Stimulated activated CD8-positive, alpha-beta memory T cell treated with anti-CD3 and anti-CD28 coated beads, Interleukin-12 subunit alpha, Interleukin-12 subunit beta, amount 100 ng/mL, for 1 hour (primary cell): ENCODE measurements at regions not wholly inside any gene's neighbourhood (a gene's known extent, or its start where the extent isn't known, plus 50 kb on each side); places are given as distances from the start of the nearest gene placed in this dataset.

Experiments
- DNase-seq: peaks from one replicate; pipeline ENCODE4 v3.0.0-alpha.2; 2020; ENCODE audit warnings: low read depth

DNA sequence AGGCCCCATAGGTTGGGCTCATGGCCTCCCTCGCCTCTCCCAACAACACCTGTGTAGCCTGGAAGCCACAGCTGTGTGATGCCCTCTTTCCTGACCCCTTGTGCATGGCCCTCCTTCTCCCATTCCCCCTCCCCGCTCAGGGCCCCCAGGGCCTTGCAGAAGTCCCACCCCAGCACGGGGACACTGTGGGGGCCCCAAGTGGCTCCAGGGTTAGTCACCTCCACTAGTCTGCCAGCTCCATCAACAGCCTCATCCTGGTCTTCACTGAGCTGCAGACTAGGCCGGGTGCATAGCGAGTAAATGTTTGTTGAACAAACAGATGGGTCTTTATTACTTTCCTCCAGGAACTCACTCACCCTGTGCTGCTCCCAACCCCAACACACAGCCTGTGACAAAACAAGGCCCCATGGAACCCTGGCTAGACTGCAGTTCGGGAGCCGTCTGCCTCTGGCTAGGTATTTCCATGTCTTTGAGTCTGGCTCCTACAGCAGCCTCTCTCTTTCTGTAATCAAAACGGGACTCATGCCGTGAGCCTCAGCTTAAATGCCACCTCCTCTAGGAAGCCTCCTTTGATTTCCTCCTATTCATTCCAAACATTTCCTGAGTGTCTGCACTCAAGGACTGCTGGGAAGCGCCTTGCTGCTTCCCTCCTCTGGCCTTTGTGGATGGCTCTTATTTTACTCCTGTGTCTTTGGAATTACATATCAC, 109.9 kb upstream of the ID2 start:
- DNase-seq, result no peak

DNA sequence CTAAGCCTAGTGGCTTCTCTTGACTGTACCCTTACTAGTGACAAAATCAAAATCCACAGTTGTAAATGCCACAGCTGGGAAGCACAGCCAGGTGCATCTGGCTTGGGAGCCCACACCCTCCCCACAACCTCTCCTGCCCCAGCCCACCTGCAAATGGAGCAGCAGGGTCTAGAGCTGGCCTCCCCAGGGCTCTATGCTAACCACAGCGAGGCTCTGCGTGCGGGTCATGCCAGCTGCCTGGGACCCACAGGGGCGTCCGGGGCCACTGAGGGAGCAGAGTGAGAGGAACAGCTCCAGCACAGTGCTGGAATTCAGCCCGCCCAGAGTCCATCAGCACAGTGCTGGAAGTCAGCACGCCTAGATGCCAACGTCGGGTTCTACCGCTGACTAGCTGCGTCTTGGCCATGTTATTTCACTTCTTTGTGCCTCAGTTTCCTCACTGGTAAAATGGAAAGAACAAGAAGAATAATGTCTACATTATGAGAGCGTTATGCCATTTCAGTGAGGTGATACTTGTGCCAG, 109.1 kb upstream of the ID2 start:
- no peak for DNase-seq

DNA sequence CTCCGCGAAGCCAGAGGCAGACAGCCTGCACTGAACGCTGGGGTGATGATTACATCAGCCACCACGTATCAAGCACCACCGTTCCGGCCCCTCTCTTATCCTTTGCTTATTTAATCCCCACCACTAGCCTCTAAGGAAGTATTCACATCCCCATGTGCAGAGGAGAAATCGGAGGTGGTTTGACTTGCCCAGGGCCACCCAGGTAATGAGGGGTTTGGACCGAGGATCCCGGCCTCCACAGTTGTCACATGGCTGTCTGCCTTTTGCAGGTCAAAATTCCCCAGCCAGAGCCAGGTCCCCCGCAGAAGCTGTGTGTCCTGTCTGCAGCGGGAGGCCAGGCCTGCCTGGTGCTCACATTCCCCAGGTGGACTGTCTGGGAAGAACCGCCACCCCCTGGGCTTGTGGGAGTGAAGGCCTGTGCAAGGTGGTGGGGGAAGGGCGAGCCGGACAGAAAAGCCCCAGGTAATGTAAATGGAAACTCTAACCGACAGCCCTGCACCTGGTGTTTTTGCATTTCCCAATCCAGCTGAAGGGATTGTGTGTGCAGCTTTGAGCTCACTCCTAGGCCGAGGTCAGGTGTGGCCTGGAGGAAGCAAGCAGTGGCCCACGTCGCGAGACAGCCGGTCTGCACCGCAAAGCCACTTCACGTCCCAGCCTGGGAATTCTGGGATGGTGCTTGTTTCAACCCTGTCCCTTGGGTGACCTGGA, 108.5 kb upstream of the ID2 start:
- DNase-seq, result no peak

DNA sequence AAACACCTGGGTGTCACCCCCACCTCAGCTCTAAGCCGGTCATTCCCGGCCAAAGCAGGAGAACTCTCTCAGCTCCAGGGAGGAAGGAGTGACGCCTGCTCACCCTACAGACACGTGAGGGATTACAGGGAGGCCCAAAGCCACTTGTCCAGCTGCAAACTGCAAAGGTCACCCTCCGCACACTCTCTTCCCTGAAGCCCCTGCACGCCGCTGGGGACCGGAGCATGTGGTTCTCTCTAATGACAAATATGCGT, 108.0 kb upstream of the ID2 start:
- no peak for DNase-seq

DNA sequence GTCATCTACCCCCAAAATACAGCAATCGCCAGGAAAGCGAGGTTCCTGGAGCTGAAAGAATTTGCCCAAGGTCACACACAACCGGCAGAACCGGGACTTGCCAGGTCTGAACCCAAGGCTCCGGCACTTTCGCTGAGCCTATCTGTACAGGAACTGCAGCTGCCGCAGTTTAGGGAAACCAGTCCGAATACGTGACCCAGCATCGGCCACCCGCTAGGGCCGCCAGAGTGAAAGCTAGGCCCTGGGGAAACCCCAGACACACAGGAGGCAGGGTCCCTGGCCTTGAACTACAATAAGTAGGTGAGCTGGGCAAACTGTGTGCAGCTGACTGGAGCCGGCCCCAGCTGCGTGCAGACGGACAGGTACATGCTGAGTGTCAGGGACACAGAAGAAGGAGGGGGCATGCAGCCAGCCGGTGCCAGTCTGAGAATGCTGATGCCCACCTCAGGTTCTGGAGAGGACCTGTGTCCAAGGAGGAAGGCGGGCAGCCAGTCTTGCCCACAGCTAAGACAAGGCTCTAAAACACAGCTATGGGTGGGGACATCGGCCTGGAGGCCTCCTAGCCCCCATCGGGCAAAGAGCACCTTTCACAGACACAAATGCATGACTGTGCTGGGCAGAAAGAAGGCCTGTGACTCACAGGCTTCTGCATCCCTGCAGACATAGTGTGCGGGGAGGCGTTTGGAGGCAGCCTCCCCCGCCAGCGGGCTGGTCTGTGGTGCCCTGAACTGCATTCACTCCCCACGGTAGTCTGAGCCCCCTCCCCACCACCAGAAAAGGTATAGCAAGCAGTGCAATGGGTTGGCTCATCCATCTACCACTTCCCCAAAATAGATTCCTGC, 107.4 kb upstream of the ID2 start:
- no peak for DNase-seq

DNA sequence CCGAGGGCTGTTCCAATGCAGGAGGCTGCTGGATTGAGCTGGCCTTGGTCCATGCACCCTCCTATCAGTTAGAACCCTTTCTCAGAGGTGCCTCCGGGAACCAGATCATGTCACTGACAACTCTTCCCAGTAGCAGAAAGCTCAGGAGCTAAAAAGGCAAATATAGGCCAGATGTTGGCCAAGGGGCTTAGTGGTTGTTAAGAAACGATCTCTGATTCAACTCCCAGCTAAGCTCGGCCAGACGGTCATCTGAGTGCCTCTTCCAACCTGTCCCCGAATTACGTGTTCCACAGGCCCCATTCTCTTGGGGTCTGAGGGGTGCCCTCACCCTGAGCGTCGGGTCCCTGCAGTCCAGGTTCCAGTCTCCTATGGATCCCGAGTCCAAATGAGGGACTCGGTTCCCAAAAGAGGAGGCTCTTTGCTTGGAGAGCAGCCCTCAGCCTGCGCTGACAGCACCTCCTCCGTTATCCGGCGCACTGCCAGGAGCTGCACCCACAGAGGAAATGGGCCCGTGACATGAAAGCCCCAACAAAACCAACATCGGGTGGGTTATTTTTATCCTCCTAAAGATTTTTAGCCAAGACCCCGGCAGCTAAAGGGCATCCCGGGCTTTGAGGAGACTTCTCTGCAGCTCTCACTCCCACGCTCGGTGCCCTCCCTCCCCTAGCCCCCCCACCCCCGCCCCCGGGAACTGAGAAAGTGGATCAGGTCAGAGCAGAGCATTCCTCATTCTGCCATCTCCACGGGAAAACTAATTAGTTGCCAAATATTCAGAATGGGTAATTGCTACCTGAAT, 106.6 kb upstream of the ID2 start:
- peak; percentile 26 for DNase-seq

DNA sequence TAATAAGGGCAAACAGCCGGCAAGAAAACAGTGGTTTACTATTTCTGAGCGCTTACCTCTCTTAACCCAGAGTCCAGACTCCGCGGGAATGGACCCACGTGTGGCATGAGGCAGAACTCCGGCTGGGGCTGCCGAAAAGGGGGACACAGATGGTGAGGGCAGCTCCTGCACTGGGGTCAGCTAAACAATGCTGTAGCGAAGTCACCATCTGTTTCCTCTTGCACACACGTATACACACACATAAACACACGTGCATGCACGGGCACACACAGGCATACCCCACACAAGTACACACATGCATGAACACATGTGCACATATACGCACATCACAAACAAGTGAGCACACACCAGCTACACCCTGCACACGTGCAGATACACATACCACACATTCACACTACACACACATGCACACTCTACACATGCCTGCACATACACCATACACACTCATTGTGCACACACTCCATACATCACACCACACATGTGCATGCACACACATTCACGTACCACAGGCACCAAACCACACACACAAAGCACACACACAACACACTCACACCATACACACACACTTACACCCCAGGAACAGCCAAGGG, 105.9 kb upstream of the ID2 start:
- DNase-seq, result no peak

DNA sequence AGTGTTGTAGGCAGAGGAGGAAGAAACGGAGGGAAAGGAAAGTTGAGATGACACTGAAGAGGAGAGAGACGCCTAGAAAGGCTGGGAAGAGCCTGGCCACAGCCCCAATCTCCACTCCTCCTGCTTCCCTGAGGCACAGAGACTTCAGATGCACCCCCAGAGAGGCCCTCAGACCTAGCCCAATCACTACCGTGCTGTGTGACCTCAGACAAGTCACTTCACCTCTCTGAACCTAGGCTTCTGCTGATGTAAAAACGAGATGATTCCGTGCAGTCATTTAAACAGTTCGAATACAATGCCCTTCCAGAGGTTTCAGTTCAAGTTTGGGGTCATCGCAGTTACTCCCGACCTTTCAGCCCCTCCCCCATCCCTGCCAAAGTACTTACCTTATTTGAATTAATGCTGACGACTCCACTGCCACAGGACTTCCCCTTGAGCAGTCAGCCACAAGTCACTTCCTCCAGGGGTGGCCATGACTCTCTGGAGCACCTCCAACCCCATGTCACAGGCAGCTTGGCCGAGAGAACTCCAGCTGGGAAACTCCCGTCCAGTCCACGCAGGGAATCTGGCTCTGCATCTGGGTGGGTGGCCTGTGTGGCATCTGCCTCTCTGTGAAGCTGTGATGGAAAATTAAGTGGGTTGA, 105.2 kb upstream of the ID2 start:
- DNase-seq, result no peak

DNA sequence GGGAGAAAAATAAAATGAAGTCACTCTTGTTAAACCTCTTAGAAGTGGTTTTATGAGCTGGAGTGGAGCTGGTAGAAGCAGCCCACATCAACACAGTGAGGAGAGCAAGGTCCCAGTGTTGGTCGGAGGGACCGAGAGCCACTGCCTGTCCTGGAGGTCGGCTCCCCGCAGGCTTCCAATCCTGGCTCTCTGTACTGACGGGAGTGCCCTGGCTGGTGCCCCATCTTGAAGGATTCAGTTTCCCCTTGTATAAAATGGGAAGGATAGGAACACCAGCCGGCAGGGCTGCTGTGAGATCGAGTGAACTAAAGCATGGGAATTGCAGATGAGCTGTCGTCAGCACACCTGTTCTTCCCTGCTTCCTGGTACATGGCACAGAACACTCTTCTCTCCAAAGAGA, 104.3 kb upstream of the ID2 start:
- DNase-seq, result no peak

DNA sequence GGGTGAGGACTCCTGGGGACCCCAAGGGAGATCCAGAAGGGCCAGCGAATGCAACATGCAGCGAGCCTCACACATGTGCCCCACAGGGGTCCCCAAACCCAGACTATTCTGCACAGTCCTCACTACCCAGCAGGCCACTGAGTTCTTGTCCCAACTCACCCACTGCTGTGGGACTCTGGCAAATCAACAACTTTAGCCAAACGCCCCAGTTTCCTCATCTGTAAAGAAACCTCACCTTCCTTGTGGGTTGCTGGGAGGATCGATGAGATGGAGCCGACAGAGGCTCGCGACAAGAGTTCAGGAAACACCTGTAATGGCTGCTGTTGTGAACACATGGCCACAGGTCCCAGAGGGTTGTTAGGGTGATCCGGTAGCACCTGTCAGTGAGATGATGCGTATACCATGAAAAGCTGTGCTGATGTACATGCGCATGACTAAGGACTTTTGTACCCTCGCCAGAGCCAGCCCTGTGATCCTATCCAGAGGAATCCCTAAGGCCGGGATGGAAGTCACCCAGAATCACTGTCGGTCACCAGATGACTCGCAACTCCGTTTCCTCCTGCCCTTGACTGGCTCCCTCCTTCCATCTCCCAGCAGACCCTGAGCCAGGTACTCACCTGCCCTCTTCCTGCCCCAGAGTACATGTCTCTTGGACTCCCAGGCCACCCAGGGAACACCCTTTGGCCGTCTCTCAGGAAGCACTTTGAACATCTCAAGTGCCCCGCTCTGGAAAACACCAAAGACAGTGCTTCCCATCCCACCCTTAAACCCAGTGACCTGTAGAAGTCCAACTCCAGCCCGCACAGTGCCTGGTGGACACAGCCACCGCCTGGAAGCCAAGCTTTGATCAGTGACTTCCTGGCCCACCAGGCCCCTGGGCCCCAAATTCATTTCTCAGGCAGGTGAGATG, 103.3 kb upstream of the ID2 start:
- DNase-seq, result no peak

DNA sequence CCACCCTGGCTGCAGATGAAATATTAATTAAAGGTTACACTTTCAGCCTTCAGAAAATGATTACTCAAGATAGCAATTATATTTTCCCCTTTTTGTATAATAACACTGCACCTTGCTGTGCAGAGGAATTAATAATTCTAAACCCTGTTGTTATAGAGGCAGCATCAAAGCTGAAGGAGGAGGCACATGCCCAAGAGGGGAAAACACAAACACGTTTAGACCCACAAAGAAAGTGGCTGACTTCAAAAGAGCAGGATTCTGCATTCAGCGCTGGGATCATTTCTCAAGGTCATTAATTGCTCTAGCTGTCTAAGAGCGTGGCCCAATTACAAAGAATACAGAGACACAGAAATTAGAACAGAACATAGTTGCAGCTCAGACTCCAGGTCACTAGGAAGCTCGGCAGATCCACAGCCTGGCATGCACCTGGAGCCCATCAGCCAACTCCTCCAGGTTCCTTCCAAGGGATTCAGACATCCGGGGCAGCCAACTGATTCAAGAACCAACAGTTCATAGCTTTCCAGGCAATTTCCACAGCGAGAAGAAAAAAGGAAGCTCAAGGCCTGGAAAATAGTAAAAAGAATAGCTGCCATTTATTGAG, 102.3 kb upstream of the ID2 start:
- no peak for DNase-seq

DNA sequence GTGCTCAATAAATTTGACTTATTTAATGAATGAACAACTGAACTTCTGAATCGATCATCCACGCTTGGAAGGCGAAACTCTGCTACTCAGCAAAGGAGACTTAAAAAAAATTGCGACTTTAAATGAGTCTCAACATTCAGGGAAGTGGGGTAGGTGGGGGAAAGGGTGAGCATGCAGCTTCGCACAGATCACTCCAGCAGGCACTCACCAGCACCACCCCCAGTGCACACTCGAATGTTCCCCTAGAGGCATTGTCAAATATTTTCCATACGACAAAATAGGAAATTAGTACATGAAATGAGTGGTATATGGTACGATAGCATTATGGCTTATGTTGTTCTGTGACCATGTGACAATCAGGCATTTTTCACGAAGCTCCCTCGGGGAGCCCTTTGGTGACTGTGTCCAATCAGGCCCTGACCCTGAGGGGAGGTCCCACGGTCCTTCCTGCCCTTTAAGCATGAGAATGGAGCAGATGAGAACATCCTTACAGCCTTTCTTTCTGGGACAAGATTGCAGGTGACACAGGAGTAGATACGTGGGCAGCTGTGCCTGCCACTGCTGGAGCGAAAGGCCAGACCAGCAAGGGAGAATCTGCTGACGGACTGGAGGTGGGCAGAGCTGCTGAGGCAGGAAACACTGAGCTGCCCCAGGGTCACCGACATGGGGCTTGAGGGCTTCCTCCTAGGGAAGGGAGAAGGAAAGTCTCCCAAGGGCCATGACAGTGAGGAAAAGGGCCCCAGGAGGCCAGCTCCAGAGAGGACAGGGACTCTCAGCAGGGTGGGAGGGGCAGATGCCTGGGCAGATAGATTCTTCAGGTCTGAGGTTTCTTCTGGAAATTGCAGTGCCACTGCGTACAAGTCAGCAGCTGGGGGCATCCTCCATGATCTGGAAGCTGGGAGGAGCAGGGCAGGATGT, 101.3 kb upstream of the ID2 start:
- DNase-seq, result no peak

DNA sequence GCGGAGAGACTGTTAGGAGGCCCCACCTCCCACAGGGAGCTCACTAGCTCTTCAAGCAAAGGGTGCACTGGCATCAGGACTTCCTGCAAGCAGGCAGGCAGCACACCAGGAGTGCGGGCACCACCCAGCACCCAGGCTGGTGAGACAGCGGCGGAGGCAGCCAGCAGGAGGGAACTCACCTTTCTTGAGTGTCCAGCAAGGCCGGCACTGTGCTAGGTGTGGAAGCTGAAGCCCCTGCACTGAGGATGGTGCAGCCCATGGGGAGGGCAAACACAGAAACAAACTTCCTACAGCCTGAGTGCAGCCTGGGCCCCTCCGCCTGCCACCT, 100.7 kb upstream of the ID2 start:
- DNase-seq, result no peak

DNA sequence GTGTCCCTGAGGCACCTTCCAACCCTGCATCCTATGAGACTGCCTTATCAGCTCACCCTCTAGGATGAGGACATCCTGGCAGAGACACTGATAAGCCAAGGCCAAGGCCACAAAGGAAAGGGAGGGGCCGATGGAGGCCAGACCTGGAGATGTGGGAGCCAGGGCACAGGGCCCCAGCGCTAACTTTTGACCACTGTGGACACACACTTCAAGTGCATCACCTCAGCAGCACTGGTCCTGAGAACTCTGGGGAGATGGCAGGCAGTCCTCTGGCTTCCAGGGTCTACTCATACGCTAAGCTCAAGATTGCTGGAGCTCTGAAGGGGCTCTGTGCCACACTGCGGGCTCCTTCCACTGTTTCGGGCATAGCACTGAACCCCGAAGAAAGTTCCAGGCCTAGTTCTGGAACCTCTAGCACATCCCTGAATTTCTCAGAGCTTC, 100.2 kb upstream of the ID2 start:
- no peak for DNase-seq

DNA sequence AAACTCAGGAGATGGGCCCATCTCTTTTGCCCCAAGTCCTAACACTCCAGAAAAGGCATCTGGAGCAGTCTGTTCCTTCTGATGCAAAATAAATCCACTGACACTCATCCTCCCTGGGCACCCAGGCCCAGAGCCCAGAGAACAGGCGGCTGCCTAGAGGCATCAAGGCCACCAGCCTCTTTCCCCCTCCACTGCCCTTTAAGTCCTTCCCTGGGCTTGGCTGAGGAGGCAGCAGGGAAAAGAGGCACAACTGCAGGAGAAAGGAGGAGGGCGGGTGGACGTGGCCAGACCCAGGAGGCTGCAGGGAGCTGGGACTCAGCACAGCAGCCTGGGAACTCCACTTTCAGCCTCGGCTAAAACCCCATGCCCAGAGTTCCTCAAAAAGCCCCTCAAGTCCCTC, 99.7 kb upstream of the ID2 start:
- DNase-seq, result no peak

DNA sequence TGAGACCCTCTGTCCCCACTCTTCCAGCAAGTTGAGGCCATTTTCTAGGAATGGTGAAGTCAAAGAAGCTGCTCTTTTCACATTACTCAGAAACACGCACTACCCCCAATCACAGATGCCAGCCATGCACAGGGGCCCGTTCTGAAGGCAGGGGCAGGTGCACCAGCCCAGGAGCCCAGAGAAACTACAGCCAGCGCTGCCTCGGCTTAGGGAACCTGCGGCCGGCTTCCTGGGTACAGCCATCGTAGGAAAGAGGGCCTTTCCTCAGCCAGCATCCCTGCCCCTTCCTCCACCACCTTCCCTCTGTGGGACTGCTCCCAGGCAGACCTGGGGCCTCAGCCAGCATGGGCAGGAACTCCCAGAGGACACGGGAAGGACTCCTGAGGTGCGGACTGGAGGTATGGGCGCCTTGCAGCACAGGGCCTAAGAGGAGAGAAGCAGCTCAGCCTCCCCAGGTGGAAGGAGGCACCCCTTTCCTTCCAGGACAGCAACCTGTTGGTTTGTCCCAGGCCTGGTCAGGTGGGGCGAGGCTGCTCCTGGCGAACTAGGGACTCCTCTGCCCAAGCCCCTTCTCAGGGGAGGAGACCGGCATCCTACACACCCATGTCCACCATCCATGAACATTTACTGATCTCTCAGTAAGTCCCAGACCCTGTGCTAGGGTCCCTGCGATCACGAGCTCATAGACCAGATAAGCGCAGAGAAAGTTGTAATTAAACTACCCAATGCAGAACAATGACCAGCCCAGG, 99.0 kb upstream of the ID2 start:
- no peak for DNase-seq

DNA sequence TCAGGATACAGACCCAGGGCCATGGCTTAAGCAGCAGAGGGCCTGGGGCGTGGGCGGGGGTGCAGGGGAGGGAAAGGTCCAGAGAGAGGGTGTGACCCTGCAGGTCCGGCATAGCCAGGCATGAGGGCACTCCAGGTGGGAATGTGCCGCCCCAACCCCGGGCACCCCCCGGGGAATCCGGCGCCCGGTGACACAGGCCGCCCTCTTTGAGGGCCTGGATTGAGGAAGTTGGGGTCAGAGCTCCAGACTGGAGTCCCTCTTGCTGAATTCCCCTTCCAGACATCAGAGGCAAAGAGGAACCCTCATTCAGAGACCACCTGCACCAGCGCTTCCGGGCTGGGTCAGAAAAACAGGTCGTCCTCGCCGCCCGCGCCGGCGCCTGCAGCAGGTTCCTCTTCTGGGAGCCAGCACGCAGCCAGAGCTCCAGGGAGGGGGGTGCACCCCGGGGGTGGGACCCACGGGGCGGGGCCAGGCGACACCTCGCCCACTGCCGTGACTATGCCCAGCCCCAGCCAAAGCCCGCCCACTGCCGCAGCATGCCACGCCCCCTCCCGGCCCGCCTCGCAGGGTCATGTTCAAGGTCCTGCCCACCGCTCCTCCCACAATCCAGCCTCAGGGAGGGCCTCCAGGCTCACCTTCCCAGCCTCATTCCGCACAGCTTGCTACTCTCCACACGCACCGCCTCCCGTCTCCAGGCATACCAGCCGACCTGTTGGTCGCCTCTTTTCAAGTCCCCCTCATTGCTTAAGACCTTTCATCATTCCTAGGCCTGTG, 98.3 kb upstream of the ID2 start:
- peak; percentile 57 for DNase-seq
